Epithelial cell of esophagus (primary cell): ENCODE measurements at regions not wholly inside any gene's neighbourhood (a gene's known extent, or its start where the extent isn't known, plus 50 kb on each side); places are given as distances from the start of the nearest gene placed in this dataset.

Experiments
- DNase-seq: peaks from one replicate; pipeline ENCODE4 v3.0.0; 2010; ENCODE audit warnings: low read depth
- H3K4me3 ChIP-seq: 2 replicates; pipeline ENCODE4 v1.5.1; 2011; ENCODE audit warnings: mild to moderate bottlenecking, low read length, control low read depth
- TF ChIP-seq, protein P1 (sequence below): IDR thresholded peaks from 2 replicates; pipeline ENCODE4 v1.5.1; 2011; ENCODE audit warnings: low read depth, mild to moderate bottlenecking, low read length, control low read depth, inconsistent platforms; ENCODE audit not compliant: insufficient read depth; ENCODE audit errors: missing control alignments

DNA sequence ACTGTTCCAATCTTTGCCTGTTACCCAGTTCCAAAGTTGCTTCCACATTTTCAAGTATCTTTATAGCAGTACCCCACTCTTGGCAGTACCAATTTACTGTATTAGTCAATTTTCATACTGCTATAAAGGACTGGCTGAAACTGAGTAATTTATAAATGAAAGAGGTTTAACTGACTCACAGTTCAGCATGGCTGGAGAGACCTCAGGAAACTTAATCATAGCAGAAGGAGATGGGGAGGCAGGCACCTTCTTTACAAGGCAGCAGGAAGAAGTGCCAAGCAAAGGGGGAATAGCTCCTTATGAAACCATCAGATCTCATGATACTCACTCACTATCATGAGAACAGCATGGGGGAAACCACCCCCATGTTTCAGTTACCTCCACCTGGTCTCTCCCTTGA lies 215.0 kb downstream of the SNAPC1 start:
- TF ChIP-seq, protein P1, sequence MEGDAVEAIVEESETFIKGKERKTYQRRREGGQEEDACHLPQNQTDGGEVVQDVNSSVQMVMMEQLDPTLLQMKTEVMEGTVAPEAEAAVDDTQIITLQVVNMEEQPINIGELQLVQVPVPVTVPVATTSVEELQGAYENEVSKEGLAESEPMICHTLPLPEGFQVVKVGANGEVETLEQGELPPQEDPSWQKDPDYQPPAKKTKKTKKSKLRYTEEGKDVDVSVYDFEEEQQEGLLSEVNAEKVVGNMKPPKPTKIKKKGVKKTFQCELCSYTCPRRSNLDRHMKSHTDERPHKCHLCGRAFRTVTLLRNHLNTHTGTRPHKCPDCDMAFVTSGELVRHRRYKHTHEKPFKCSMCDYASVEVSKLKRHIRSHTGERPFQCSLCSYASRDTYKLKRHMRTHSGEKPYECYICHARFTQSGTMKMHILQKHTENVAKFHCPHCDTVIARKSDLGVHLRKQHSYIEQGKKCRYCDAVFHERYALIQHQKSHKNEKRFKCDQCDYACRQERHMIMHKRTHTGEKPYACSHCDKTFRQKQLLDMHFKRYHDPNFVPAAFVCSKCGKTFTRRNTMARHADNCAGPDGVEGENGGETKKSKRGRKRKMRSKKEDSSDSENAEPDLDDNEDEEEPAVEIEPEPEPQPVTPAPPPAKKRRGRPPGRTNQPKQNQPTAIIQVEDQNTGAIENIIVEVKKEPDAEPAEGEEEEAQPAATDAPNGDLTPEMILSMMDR = no peak
- peak; percentile 25 for DNase-seq
- no peak overlapping the region for H3K4me3 ChIP-seq

DNA sequence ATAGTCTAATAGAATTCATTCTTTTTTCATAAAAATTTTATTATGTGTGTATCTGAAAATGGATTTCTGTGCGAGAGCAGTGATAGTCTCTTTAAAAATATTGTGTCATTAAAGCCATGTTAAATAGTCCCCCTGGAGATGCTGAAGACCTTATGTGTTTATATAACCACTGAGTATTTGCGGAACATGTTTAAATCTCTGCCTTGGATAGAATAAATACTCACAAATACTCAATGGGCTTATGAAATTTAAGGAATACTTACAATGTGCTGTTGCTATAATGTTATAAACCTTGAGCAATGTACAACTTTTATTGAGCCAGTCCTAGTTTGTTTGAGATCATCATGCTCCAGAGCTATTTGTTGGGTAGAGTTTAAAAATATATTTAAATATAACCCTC lies 226.0 kb downstream of the SNAPC1 start:
- TF ChIP-seq, protein P1 = no peak
- H3K4me3 ChIP-seq = no peak overlapping the region
- no peak for DNase-seq

DNA sequence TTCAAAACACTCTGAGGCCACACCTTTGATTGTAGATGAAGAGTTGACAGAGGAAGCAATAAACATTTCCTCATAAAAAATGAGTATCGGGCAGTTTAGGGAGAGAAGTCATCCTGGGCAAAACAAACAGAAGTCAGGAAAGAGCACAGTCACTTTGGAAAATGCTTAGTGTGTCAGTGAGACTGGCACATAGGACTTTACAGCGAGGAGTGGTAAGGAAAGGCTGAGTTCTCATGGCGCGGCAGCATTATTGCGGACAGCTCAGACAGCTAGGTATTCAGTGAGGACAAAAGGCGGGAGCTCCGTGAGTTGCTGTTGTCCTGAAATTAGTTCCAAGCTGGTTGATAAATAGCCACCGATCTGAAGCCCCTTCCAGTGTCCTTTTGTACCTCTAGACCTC lies 229.9 kb downstream of the SNAPC1 start:
- no peak overlapping the region for H3K4me3 ChIP-seq
- TF ChIP-seq, protein P1 = no peak
- no peak for DNase-seq

DNA sequence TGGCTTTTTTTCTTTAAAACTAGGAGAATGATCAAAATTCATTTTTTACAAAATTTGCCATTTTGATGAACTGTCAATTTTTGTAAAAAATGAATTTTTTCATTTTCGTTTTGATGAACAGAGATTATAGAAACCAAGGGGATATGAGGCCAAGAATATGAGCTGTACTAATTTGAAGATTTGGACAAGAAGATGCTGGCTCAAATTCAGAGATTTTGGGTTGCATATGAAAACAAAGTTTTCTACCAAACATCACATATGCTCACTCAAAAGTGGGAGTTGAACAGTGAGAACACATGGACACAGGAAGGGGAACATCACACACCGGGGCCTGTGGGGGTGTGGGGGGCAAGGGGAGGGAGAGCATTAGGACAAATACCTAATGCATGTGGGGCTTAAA lies 230.7 kb downstream of the SNAPC1 start:
- TF ChIP-seq, protein P1 = no peak
- H3K4me3 ChIP-seq = no peak overlapping the region
- DNase-seq = no peak

DNA sequence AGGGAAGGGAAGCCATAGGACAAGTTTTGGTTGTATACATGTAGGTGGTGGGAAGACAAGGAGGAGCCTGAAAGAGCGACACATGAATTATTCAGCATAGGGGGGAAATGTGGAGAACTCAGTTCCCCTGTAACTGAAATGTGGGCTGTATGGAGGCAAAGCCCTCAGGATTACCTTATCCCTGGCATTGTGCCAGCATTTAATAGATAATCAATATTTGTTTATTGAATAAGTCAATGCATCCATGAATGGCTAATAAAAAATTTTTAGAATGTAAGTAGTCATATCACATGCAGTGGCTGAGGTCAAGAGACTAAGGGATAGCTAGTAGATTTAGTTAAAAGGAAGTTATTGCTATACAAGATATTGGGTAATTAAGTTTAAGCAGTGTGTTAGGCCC lies 232.4 kb downstream of the SNAPC1 start:
- DNase-seq = no peak
- TF ChIP-seq, protein P1 = no peak
- no peak overlapping the region for H3K4me3 ChIP-seq

DNA sequence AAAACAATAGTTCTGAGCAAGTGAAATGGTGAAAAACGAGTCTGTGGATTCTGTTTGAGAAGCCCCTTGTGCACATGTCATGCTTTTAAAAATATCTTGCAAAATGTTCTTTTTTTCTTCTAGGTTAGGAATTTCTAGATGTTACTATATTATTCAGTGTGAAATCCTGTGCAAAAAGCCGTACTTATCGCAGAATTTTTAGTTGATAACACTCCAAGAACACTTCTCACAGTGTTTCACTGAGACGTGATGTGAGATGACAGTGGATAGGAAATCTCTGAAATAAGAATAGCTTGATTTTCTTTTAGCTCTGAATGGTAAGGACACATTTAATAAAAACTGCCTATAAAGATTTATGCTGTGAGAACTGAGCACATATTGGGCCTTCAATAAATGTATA lies 234.5 kb downstream of the SNAPC1 start:
- H3K4me3 ChIP-seq = no peak overlapping the region
- TF ChIP-seq, protein P1 = no peak
- DNase-seq = no peak

DNA sequence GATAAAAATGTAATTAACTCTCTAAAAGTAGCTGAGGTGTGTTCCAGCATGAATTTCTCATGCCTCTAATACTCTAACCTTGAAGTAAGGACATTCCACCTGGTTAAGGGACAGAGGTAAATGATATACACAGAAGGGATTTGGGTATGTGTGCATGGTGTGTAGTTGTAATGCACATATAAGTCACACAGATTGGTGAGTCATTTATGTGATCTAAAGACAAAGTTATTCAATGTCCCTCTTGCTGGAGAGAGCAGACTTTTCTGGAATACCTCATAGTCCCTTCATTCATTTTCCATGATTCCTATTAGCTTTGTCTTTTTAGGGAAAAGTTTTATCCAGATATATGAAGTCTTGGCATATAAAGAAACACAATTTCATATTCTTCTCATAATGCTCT lies 234.9 kb downstream of the SNAPC1 start:
- no peak overlapping the region for H3K4me3 ChIP-seq
- DNase-seq = peak; percentile 22
- TF ChIP-seq, protein P1 = no peak
